Upper lobe of left lung (tissue), 4 donors: ENCODE measurements at regions not wholly inside any gene's neighbourhood (a gene's known extent, or its start where the extent isn't known, plus 50 kb on each side); places are given as distances from the start of the nearest gene placed in this dataset.

Source experiments
- CTCF ChIP-seq, 6 experiments: fragments of 450-650 bp in 4 of 6; fragments of 200-600 bp in 2 of 6; sonication (generic) in 2 of 6; IDR thresholded peaks; one replicate each; pipeline ENCODE4 v1.5.1; 2016 to 2019; ENCODE audit warnings: antibody characterized with exemption in 6 of 6
- POLR2AphosphoS5 ChIP-seq, 2 donors: sonication (generic); formaldehyde crosslinking; IDR thresholded peaks; one replicate each; pipeline ENCODE4 v1.5.1; 2017; ENCODE audit warnings: antibody characterized with exemption in 2 of 2

DNA sequence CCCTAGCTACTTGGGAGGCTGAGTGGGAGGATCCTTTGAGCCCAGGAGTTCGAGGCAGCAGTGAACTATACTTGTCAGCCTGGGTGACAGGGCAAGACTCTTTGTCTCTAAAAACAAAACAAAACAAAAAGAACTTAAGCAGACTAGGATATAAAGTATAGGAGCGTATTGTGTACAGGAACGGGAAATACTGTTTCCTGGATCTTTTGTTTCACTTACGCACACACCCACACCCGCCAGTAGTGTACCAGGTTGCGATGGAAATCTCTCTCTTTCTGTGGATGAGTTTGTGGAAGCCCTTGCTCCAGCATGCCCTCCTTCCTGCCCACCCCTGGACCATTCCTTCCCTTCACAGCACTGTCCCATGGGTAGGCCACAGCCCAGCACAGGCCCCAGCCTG, 136.3 kb downstream of the RPIA start:
- TF ChIP-seq CTCF (IDR thresholded peaks at IDR 0.05) (no peak), POLR2AphosphoS5 (IDR thresholded peaks at IDR 0.05) (peak in 1 of 2 donors; percentile 23)
